ENCODE measurements at regions not wholly inside any gene's neighbourhood (a gene's known extent, or its start where the extent isn't known, plus 50 kb on each side); places are given as distances from the start of the nearest gene placed in this dataset.

DNA sequence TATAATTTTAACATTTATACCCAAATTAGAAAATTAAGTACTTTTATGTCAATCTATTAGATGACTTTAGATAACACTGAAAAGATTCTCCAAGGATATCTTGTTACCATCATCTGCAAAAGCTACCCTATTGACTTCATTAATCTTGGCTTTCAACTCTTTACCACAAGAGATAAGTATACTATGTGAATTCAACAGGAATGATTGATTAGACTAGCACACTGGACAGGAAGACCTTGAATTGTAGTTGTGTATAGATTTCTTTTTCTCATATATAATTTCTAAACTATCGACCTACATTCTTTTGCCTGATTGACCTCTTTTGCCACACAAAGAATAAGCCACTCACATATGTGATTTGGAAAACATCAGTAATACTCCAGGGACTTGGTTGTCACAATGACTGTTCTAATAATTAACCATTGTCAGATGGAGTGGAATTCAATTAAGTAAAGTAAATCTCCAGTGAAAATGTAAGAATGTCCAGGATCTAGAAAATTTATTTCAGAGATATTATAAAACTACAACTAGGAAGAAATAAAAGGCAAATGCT, 1132.0 kb downstream of the SORCS1 start:
- TF ChIP-seq, protein P1, sequence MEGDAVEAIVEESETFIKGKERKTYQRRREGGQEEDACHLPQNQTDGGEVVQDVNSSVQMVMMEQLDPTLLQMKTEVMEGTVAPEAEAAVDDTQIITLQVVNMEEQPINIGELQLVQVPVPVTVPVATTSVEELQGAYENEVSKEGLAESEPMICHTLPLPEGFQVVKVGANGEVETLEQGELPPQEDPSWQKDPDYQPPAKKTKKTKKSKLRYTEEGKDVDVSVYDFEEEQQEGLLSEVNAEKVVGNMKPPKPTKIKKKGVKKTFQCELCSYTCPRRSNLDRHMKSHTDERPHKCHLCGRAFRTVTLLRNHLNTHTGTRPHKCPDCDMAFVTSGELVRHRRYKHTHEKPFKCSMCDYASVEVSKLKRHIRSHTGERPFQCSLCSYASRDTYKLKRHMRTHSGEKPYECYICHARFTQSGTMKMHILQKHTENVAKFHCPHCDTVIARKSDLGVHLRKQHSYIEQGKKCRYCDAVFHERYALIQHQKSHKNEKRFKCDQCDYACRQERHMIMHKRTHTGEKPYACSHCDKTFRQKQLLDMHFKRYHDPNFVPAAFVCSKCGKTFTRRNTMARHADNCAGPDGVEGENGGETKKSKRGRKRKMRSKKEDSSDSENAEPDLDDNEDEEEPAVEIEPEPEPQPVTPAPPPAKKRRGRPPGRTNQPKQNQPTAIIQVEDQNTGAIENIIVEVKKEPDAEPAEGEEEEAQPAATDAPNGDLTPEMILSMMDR (conservative IDR thresholded peaks at IDR 0.05; ENCODE audit: low read length) = no peak
- no peak for TF ChIP-seq EZH2phosphoT487 (IDR thresholded peaks at IDR 0.05; ENCODE audit: borderline replicate concordance, low read depth, low read length)
